ENCODE measurements at regions not wholly inside any gene's neighbourhood (a gene's known extent, or its start where the extent isn't known, plus 50 kb on each side); places are given as distances from the start of the nearest gene placed in this dataset.

DNA sequence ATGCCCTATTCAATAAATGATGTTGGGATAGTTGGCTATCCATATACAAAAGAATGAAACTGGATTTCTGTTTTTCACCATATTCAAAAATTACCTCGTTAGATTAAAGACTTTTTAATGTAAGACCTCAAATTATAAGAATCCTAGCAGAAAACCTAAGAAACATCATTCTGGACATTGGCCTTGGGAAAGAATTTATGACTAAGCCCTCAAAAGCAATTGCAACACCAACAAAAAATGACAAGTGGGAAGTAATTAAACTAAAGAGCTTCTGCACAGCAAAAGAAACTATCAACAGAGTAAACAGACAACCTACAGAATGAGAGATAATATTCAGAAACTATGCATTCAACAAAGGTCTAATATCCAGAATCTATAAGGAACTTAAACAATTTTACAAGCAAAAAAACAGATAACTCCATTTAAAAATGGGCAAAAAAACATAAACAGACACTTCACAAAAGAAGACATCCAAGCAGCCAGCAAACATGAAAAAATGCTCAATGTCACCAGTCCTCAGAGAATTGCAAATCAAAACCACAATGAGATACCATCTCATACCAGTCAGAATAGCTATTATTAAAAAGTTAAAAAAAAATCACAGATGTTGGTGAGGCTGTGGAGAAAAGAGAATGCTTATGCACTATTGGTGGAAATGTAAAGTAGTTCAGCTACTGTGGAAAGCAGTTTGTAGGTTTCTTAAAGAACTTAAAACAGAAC lies 309.8 kb downstream of the AHR start:
- DNase-seq (ENCODE audit: low read depth) = peak; percentile 66

GRCh38 chr7:17611611-17612010 lies 313.2 kb downstream of the AHR start:
- peak; percentile 28 for DNase-seq (ENCODE audit: low read depth)

- no peak for DNase-seq (ENCODE audit: low read depth)
These were observed 315.0 kb downstream of the AHR start for GRCh38 chr7:17613338-17614041.

DNA sequence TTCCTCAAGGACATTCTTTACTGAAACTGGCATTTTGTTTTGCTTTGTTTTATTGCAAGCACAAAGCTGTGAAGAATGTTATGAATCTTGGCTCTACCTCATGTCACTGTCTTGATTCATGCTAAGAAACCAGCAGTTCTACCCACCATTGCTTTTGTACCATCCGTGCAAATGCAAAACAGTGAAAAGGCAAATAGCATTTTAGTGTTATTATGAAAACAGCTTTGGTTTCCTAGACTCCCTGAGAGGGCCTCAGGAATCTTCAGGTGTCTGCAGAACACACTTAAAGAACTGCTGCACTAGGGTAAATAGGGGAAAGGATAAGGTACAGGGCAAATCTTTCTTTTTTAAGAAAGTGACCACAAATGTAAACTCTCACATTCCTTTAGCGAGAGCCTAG lies 318.9 kb downstream of the AHR start:
- no peak for DNase-seq (ENCODE audit: low read depth)

- no peak for DNase-seq (ENCODE audit: low read depth)
These were observed 319.6 kb downstream of the AHR start for GRCh38 chr7:17617857-17618651.

- no peak for DNase-seq (ENCODE audit: low read depth)
These were observed 320.2 kb downstream of the AHR start for GRCh38 chr7:17618652-17618974.

DNA sequence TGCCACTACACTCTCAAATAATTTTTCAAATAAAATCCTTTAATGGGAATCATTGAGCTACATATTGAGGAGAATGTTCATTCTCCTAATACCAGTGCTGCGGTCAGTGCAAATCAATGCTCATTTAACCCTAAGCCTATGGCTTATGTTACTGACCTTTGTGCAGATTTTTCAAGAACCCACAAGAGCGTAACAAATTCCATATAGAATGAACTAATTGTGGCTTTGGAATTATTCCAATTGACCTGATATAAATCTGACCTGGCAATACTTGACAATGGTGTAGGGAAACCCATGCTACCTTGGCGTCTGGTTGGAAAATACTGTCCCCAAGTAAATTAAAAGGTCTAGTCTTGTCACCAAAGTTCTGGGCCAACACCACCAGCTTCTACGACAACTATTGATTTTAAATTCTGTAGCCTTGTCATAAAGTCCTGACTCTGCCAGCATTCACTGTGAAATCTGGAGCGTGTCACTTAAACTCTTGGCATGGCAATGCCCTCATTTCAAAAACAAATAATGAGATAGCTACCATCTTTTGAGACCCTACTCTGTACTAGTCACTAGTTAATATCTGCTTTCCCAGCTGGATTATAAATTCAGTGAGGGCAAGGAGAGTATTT lies 320.9 kb downstream of the AHR start:
- DNase-seq (ENCODE audit: low read depth) = no peak

DNA sequence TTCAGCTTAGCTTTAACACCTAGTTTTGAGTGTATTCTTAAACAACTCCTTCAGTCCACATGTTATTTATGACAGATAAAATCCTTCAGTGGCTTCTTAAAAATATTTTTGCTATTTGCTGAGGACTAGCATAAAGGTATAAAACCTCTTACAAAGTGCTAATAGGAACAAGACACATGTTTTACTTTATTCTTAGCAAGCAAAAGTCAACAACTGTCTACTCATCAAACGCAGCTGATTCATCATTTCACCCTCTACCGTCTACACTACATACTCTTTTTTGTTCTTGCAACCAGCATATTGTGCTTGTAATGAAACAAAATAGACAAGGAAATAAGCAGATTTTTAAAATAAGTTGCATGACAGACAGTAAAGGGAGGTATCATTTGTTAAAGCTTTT lies 319.7 kb downstream of the SNX13 start:
- DNase-seq (ENCODE audit: low read depth) = no peak

- DNase-seq (ENCODE audit: low read depth) = no peak
These were observed 317.8 kb downstream of the SNX13 start for GRCh38 chr7:17622451-17622850.

DNA sequence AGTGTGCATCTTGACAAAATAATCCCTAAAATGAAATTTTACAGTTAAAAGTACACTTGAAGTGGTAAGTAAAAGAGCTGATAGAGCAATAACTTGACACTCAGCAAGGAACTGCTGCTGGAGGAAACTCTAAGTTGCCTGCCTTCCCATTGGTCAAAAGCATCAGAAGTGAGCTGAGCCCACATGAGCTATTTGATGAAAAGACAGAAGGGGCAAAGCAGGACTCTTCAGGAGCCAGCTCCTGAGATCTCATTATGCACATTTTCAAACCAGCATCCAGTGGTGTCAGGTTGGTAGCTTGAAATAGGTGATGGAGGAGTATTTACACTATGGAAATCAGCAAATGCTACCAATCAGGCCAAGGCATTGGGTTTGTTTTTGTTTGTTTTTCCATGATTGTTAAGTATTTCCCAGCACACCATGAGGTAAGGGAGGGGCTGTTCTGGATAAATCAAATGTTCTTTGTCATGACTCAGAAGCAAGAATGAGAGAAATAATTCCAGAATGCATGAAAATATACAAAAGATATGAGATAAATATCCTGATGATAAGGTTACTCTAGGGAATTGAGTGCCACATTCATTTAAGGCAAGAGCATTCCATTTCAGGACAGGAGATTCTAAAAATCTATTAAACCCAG lies 316.6 kb downstream of the SNX13 start:
- DNase-seq (ENCODE audit: low read depth) = peak; percentile 67

DNA sequence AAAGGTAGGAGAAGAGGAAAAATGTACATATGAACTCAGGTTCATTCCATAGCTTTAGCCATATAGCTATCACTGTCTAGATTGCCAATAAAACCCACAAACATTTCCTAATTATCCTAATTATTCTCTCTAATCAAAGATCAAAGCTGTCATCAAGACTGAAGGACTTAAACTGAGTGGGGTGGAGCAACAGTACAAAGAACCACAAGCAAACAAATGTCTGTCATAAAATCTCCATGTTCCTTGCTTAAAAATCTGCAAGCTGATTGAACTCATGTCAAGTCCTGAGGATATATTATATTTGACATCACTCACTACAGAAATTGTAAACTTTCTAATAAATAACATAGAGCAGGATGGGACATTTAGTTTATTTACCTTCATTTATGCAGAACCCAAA lies 315.9 kb downstream of the SNX13 start:
- DNase-seq (ENCODE audit: low read depth) = no peak

DNA sequence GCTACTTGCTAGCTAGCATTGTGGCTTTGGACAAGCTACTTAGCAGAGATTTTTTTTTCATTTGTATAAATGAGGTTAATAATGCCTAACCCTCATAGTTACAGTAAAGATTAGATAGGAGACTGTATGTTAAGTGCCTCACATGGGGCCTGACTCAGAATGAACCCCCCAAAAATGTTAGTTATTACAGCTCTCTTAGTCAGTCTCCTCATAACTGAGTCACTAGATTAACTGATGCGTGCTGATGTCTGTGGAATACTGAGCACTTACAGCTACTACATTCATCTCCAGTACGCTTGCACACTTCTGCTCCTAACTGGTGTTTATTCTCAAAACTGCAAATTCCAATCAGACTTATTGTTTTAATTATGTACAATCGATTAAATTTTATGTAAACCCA lies 315.3 kb downstream of the SNX13 start:
- DNase-seq (ENCODE audit: low read depth) = peak; percentile 94

- no peak for DNase-seq (ENCODE audit: low read depth)
These were observed 314.1 kb downstream of the SNX13 start for GRCh38 chr7:17626235-17626634.

DNA sequence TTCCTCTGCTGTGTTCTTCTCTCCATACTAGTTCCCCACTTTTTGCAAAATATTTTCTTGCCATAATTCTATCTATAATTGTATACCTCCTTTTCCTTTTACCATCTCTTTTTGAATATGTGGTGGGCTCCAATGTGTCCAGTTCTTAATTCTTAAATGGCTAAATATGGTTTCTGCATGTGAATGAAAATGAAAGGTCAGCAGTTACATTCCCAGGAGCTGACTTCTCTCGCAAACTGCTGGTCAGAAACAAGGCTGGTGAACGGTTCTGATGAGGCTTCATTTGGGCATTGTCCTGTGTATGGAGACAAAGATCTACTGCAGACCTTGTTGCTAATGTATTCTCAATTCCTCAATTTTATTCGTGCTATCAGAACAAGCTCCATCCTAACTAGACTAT lies 309.2 kb downstream of the SNX13 start:
- no peak for DNase-seq (ENCODE audit: low read depth)

DNA sequence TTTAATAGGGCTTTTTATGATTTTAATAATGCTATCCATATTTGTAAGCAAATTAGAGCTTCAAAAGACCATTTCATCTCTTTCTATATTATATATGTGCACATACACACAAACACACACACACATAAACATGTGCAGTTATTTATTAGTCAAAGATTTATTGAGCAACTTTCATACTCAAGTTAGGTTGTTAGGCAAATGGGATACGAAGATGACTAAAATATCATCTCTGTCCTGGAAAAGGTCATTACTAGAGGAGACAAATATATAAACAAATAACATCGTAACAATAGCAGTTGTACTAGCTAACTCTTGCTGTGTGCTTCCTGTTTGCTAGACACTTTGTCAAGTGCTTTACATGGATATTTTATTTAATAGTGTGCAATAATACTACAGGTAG lies 307.9 kb downstream of the SNX13 start:
- DNase-seq (ENCODE audit: low read depth) = no peak

- peak; percentile 71 for DNase-seq (ENCODE audit: low read depth)
These were observed 307.2 kb downstream of the SNX13 start for GRCh38 chr7:17633067-17633466.

GRCh38 chr7:17638727-17639126 lies 301.6 kb downstream of the SNX13 start:
- peak; percentile 69 for DNase-seq (ENCODE audit: low read depth)

DNA sequence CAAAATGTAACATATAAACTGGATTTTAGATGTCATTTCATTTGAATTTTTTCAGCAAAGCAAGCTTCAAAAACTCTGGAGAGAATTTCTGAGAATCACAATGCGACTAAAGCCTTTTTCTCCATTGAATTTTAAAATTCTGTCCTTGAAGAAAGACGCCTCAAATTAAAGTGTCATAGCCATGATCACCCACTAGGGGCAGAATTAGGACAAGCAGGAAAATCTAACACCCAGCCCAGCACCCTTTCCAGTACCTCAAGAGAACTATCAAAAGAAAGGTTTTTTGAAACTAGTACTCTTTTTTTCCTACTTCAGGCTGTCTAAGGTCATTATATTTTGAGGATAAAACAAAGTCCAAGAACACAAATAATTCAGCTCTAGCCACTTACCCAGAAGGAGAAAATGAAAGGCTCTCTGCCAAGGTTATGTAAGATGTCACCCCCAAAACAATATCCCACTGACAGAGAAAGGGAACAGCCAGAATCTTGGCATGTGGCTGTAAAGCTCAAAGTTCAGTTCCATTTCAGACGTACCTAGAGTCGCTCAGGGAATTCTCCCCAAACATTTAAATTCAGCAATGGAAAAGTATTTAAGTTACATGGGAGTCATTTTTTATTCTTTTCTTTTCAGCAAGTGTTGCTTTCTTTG lies 299.4 kb downstream of the SNX13 start:
- no peak for DNase-seq (ENCODE audit: low read depth)

DNA sequence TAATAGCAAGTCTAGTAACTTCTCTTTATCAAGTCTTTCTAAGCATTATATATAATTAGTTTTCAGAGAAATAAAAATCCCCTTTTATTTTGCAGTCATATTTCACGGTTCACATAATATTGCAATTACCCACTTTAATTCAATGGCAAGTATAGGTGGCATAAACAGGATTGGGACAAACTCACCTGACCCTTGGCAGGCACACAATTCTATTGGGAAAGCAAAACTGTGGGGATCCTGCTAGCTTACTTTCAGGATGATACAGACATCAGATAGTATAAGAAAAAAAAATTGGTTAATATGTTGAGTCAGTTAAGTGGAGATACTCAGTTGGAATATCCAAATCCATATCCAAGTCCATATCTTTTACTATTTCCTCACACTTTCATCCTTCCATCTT lies 294.8 kb downstream of the SNX13 start:
- no peak for DNase-seq (ENCODE audit: low read depth)

- DNase-seq (ENCODE audit: low read depth) = peak; percentile 56
These were observed 293.9 kb downstream of the SNX13 start for GRCh38 chr7:17646253-17646956.

- DNase-seq (ENCODE audit: low read depth) = no peak
These were observed 289.0 kb downstream of the SNX13 start for GRCh38 chr7:17651341-17651740.

Data from iris pigment epithelial cell (primary cell).